Lung (tissue), 11 donors: ENCODE measurements at regions not wholly inside any gene's neighbourhood (a gene's known extent, or its start where the extent isn't known, plus 50 kb on each side); places are given as distances from the start of the nearest gene placed in this dataset.
A peak's percentile ranks its signal among the peaks of the same experiment; 100 is the strongest.

Experiments used
- ATAC-seq: fragments of 200-7000 bp; cut with Tn5 transposase; one replicate; pipeline ENCODE4 v1.9.1; 2020; ENCODE audit warnings: moderate number of reproducible peaks; ENCODE audit not compliant: insufficient read depth, low FRiP score
- DNase-seq, 3 donors: peaks; one replicate each; pipeline ENCODE4 v3.0.0-alpha.2; 2013 to 2017
- H3K27ac ChIP-seq, 2 donors: one replicate each; pipeline ENCODE4 v1.5.1; 2013; ENCODE audit warnings: mild to moderate bottlenecking in 2 of 2, moderate library complexity in 2 of 2, control low read depth in 1 of 2, inconsistent platforms in 1 of 2, low read depth in 1 of 2, low read length in 1 of 2
- H3K27me3 ChIP-seq, 3 donors: one replicate each; pipeline ENCODE4 v1.5.1; 2013; ENCODE audit warnings: low read length in 2 of 3; ENCODE audit not compliant: control insufficient read depth in 3 of 3, insufficient read depth in 3 of 3
- H3K36me3 ChIP-seq, 4 donors: one replicate each; pipeline ENCODE4 v1.5.1; 2013; ENCODE audit warnings: low read length in 4 of 4, mild to moderate bottlenecking in 1 of 4, moderate library complexity in 1 of 4; ENCODE audit not compliant: control insufficient read depth in 4 of 4, insufficient read depth in 4 of 4
- H3K4me1 ChIP-seq, 5 donors: one replicate each; pipeline ENCODE4 v1.5.1; 2013; ENCODE audit warnings: low read length in 5 of 5, mild to moderate bottlenecking in 2 of 5, moderate library complexity in 1 of 5; ENCODE audit not compliant: control insufficient read depth in 5 of 5, insufficient read depth in 5 of 5
- H3K4me3 ChIP-seq: one replicate; pipeline ENCODE4 v1.5.1; 2013; ENCODE audit warnings: mild to moderate bottlenecking, control low read depth, moderate library complexity
- H3K9ac ChIP-seq, 2 donors: one replicate each; pipeline ENCODE4 v1.5.1; 2013; ENCODE audit warnings: low read length in 2 of 2, control low read depth in 1 of 2; ENCODE audit not compliant: insufficient read depth in 1 of 2
- H3K9me3 ChIP-seq, 4 donors: one replicate each; pipeline ENCODE4 v1.5.1; 2013; ENCODE audit warnings: low read length in 3 of 4, mild to moderate bottlenecking in 1 of 4, moderate library complexity in 1 of 4; ENCODE audit not compliant: control insufficient read depth in 4 of 4, insufficient read depth in 3 of 4
- CTCF ChIP-seq: IDR thresholded peaks from 2 replicates; pipeline ENCODE4 v1.5.1; 2012; ENCODE audit warnings: mild to moderate bottlenecking; ENCODE audit errors: control extremely low read depth, extremely low read depth
- WGBS, 2 donors: extraction: QIAGEN DNeasy Blood & Tissue Kit; methylation state at CpG; one replicate each; pipeline ENCODE4 v1.1.7; 2013; 5-methylcytosine and 5-hydroxymethylcytosine counted together
- donor health status: control.
- donor health status: control.
- donor health status: Bipolar disorder and iron deficiency.
- donor health status: healthy.
- donor health status: DM: yes; HTN: yes; CAD: no.

DNA sequence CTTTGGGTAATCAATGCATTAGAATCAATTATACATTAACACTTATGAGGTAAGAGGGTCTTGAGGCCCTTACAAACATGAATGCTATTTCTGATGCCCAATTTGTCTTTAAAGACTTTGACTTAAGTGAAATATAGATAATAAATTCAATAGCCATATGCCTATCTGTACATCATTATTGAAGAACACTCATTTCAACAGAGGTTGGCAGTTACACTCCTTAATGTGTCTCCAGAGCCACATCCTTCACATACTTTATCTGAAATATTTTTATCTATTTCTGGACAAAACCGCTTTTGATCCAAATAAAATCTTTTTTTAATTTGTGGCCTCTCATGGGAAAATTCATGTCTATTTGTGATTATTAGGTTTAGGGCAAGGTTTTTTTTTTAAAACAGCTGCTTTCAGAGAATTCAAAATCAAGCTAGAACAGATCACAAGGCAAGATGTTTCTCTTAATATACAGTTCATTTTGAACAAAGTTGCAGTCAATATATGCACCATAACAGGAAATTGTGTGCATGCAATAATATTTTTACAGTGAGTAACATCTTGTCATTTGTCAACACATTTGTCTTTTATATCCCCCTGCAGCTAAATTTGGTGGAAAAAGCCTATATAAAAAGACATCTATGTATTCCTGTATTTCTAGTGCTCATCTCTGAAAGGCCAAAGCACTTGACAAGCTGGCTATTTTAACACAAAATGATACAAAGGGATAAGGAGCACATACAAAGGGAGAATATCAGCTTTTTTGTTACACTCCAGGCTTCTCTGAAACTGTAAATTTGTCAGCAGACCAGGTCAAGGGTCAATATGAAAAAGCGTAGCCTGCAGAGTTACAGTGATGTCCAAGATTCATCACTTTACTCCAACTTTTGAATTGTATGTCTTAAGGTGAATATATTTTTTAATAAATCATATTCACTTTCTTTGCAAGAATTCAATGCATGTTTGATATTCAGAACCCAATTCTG lies 146.2 kb upstream of the DPH6 start:
- Histone ChIP-seq H3K27me3 (no peaks in the 10 kb centered on the region), H3K27ac (peak overlapping the region in 1 of 2 donors; percentile 45), H3K9ac (no peak overlapping the region), H3K4me3 (no peak overlapping the region), H3K9me3 (no peaks in the 10 kb centered on the region), H3K4me1 (peaks cover 0 to 27% (median 2%) of the 10 kb centered on the region in 5 donors), H3K36me3 (no peaks in the 10 kb centered on the region)
- DNase-seq, result no peak
- TF ChIP-seq CTCF, result no peak
- no peak for ATAC-seq
- 81 to 92% methylated on average over 2 of the region's 2 CpGs for WGBS, 2 donors

DNA sequence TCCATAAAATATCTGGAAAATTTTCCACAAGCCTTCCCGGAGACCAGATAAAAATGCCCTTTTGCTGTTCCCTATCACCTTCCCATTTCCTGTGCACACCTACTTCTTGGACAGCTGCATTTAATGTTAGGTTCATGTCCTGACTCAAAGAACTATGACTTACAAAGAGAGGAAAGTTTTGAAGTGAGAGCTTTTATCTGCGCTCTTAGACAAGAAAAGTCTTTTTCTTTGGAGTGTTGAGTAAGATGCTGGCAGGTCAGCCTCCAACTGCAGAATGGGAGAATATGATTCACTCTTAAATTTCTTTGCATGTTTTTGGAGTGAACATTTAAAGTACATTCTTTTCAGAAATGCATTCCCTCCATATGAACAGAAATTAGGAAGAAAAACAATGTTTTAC lies 147.3 kb upstream of the DPH6 start:
- no peak for TF ChIP-seq CTCF
- H3K9ac ChIP-seq, result no peak overlapping the region
- H3K4me1 ChIP-seq, result peaks cover 1 to 32% (median 3%) of the 10 kb centered on the region in 5 donors
- H3K36me3 ChIP-seq, result no peaks in the 10 kb centered on the region
- no peak for DNase-seq
- no peaks in the 10 kb centered on the region for H3K27me3 ChIP-seq
- ATAC-seq, result no peak
- no peak overlapping the region for H3K4me3 ChIP-seq
- no peaks in the 10 kb centered on the region for H3K9me3 ChIP-seq
- WGBS, 2 donors, result 54 to 58% methylated on average over 2 of the region's 2 CpGs
- peak overlapping the region in 1 of 2 donors; percentile 74 for H3K27ac ChIP-seq

- TF ChIP-seq CTCF, result no peak
- Histone ChIP-seq H3K4me3 (no peak overlapping the region), H3K9me3 (no peaks in the 10 kb centered on the region), H3K4me1 (peaks cover 2 to 32% (median 7%) of the 10 kb centered on the region in 5 donors), H3K27ac (peak overlapping the region in 1 of 2 donors; percentile 61), H3K9ac (no peak overlapping the region), H3K36me3 (no peaks in the 10 kb centered on the region), H3K27me3 (no peaks in the 10 kb centered on the region)
- 73 to 83% methylated on average over 3 of the region's 3 CpGs for WGBS, 2 donors
- ATAC-seq, result no peak
- peak in 1 of 3 donors; percentile 21 for DNase-seq
Measured at GRCh38 chr15:35693886-35694285, 147.9 kb upstream of the DPH6 start.
